Astrocyte (in vitro differentiated cells and primary cell): ENCODE measurements at regions not wholly inside any gene's neighbourhood (a gene's known extent, or its start where the extent isn't known, plus 50 kb on each side); places are given as distances from the start of the nearest gene placed in this dataset.
A peak's percentile ranks its signal among the peaks of the same experiment; 100 is the strongest.
"Not testable (repeated sequence)": the region's sequence is repeated elsewhere in the genome, so short reads cannot be mapped to it uniquely, and the experiment has no call there.

Experiments used
- DNase-seq: peaks from one replicate; pipeline ENCODE4 v3.0.0-alpha.2; 2010; ENCODE audit warnings: low read depth
- FAIRE-seq: peaks from 2 replicates; lab custom pipeline; 2011; peaks lifted over from hg19 to GRCh38; lab: Jason Lieb, UNC
- H2AFZ ChIP-seq: 2 replicates; pipeline ENCODE4 v1.6.0; 2012; ENCODE audit warnings: low read depth, low read length, inconsistent platforms
- H3K27ac ChIP-seq: 2 replicates; pipeline ENCODE4 v1.5.1; 2011; ENCODE audit warnings: low read depth, low read length, inconsistent platforms
- H3K27me3 ChIP-seq: 2 replicates; pipeline ENCODE4 v1.6.0; 2011; ENCODE audit warnings: low read length, inconsistent platforms; ENCODE audit not compliant: insufficient read depth
- H3K36me3 ChIP-seq: 2 replicates; pipeline ENCODE4 v1.5.1; 2011; ENCODE audit warnings: low read length, inconsistent platforms; ENCODE audit not compliant: insufficient read depth
- H3K4me1 ChIP-seq: 2 replicates; pipeline ENCODE4 v1.5.1; 2011; ENCODE audit warnings: low read length, inconsistent platforms; ENCODE audit not compliant: insufficient read depth
- H3K4me2 ChIP-seq: 2 replicates; pipeline ENCODE4 v1.6.0; 2012; ENCODE audit warnings: low read length, inconsistent platforms
- H3K4me3 ChIP-seq: 2 replicates; pipeline ENCODE4 v1.5.1; 2011; ENCODE audit warnings: low read depth, mild to moderate bottlenecking, low read length, inconsistent platforms; ENCODE audit not compliant: insufficient read depth
- H3K79me2 ChIP-seq: 2 replicates; pipeline ENCODE4 v1.6.0; 2012; ENCODE audit warnings: mild to moderate bottlenecking, low read length, inconsistent platforms; ENCODE audit not compliant: insufficient read depth
- H3K9ac ChIP-seq: 2 replicates; pipeline ENCODE4 v1.6.0; 2012; ENCODE audit warnings: mild to moderate bottlenecking, low read length, inconsistent platforms
- H3K9me3 ChIP-seq: 2 replicates; pipeline ENCODE4 v1.5.1; 2012; ENCODE audit warnings: low read depth, mild to moderate bottlenecking, low read length, inconsistent platforms; ENCODE audit not compliant: insufficient read depth
- H4K20me1 ChIP-seq: 2 replicates; pipeline ENCODE4 v1.6.0; 2012; ENCODE audit warnings: low read length, inconsistent platforms; ENCODE audit not compliant: insufficient read depth
- H3K27ac Mint-ChIP-seq: one replicate; pipeline ENCODE4 v1.8.0; 2021; ENCODE audit warnings: mild to moderate bottlenecking, mixed read lengths; ENCODE audit not compliant: unreplicated experiment
- H3K27me3 Mint-ChIP-seq: one replicate; pipeline ENCODE4 v1.8.0; 2021; ENCODE audit warnings: low read depth, mixed read lengths; ENCODE audit not compliant: unreplicated experiment
- H3K36me3 Mint-ChIP-seq: one replicate; pipeline ENCODE4 v1.8.0; 2021; ENCODE audit warnings: low read depth, mixed read lengths; ENCODE audit not compliant: unreplicated experiment
- H3K4me1 Mint-ChIP-seq: one replicate; pipeline ENCODE4 v1.8.0; 2021; ENCODE audit warnings: low read depth, mixed read lengths; ENCODE audit not compliant: unreplicated experiment
- H3K4me3 Mint-ChIP-seq: one replicate; pipeline ENCODE4 v1.8.0; 2021; ENCODE audit warnings: mild to moderate bottlenecking, moderate library complexity, mixed read lengths; ENCODE audit not compliant: unreplicated experiment
- H3K9me3 Mint-ChIP-seq: one replicate; pipeline ENCODE4 v1.8.0; 2021; ENCODE audit warnings: mild to moderate bottlenecking, mixed read lengths; ENCODE audit not compliant: unreplicated experiment
- CTCF ChIP-seq: IDR thresholded peaks from 2 replicates; pipeline ENCODE4 v1.5.1; 2011; ENCODE audit warnings: low read depth, mild to moderate bottlenecking, inconsistent platforms, low read length, moderate library complexity; ENCODE audit not compliant: insufficient read depth
- EZH2 ChIP-seq: IDR thresholded peaks from 2 replicates; pipeline ENCODE4 v1.6.1; 2012; ENCODE audit warnings: mild to moderate bottlenecking, low read length, inconsistent platforms; ENCODE audit not compliant: insufficient read depth

GRCh38 chr16:80242279-80242678 lies 298.5 kb upstream of the DYNLRB2 start:
- not testable (repeated sequence) for H3K4me2 ChIP-seq, H3K4me3 ChIP-seq, H2AFZ ChIP-seq, DNase-seq, H3K4me1 ChIP-seq, H3K9me3 ChIP-seq, FAIRE-seq, H4K20me1 ChIP-seq, H3K79me2 ChIP-seq, H3K27me3 Mint-ChIP-seq, H3K36me3 ChIP-seq, H3K36me3 Mint-ChIP-seq, H3K9me3 Mint-ChIP-seq, H3K27me3 ChIP-seq, H3K4me3 Mint-ChIP-seq, H3K4me1 Mint-ChIP-seq, H3K27ac Mint-ChIP-seq, H3K27ac ChIP-seq, H3K9ac ChIP-seq

GRCh38 chr16:80233097-80233835 lies 307.5 kb upstream of the DYNLRB2 start:
- TF ChIP-seq EZH2 (no peak), CTCF (no peak)
- no peaks in the 10 kb centered on the region for H3K9me3 Mint-ChIP-seq
- no peak overlapping the region for H3K4me3 Mint-ChIP-seq
- DNase-seq: peak; percentile 30
- no peaks in the 10 kb centered on the region for H3K36me3 ChIP-seq
- no peaks in the 10 kb centered on the region for H3K9me3 ChIP-seq
- no peak for FAIRE-seq
- H3K4me1 ChIP-seq: peaks cover 20% of the 10 kb centered on the region
- H3K27ac Mint-ChIP-seq: peak overlapping the region; percentile 77
- no peak overlapping the region for H3K27ac ChIP-seq
- H3K36me3 Mint-ChIP-seq: no peaks in the 10 kb centered on the region
- H3K4me3 ChIP-seq: no peak overlapping the region
- H3K27me3 Mint-ChIP-seq: no peaks in the 10 kb centered on the region
- H3K79me2 ChIP-seq: no peaks in the 10 kb centered on the region
- no peaks in the 10 kb centered on the region for H4K20me1 ChIP-seq
- H2AFZ ChIP-seq: no peak overlapping the region
- peaks cover 27% of the 10 kb centered on the region for H3K4me1 Mint-ChIP-seq
- H3K4me2 ChIP-seq: no peak overlapping the region
- no peak overlapping the region for H3K9ac ChIP-seq
- H3K27me3 ChIP-seq: no peaks in the 10 kb centered on the region

GRCh38 chr16:80231888-80232287 lies 308.9 kb upstream of the DYNLRB2 start:
- no peak for TF ChIP-seq EZH2
- no peak for TF ChIP-seq CTCF
- H3K9ac ChIP-seq: no peak overlapping the region
- Mint-ChIP-seq H3K36me3 (no peaks in the 10 kb centered on the region), H3K9me3 (no peaks in the 10 kb centered on the region), H3K27me3 (no peaks in the 10 kb centered on the region), H3K4me3 (no peak overlapping the region), H3K27ac (peak overlapping the region; percentile 88), H3K4me1 (peaks cover 27% of the 10 kb centered on the region)
- peak overlapping the region; percentile 11 for H2AFZ ChIP-seq
- H3K9me3 ChIP-seq: no peaks in the 10 kb centered on the region
- FAIRE-seq: peak; percentile 97
- no peak overlapping the region for H3K4me3 ChIP-seq
- no peaks in the 10 kb centered on the region for H3K27me3 ChIP-seq
- DNase-seq: peak; percentile 92
- H3K27ac ChIP-seq: peak overlapping the region; percentile 47
- H3K36me3 ChIP-seq: no peaks in the 10 kb centered on the region
- H3K4me2 ChIP-seq: peak overlapping the region; percentile 49
- H3K4me1 ChIP-seq: peaks cover 20% of the 10 kb centered on the region
- H3K79me2 ChIP-seq: no peaks in the 10 kb centered on the region
- no peaks in the 10 kb centered on the region for H4K20me1 ChIP-seq
